T-helper 9 cell (primary cell): ENCODE measurements at regions not wholly inside any gene's neighbourhood (a gene's known extent, or its start where the extent isn't known, plus 50 kb on each side); places are given as distances from the start of the nearest gene placed in this dataset.

ENCODE experiments used
- DNase-seq: peaks from one replicate; pipeline ENCODE4 v3.0.0-alpha.2; 2020

DNA sequence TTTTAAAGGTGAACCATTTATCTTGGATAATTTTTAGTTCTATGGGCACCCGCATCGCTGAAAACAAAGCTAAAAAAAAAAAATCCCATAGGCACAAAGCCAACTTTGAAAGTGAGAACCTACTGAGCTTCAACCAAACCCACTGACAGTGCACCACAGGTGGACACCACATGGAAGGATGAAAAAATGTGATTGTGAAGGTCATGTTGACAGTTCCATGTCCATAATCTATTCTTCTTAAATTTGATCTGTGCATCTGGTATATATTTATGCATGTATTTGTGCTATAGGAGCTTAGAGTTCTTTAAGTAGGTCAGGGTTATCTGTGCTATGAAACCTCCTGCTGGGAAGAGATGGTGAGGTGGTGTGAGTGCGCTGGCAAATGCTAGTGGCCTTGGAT, 374.3 kb downstream of the SPRY1 start:
- no peak for DNase-seq

- DNase-seq, result no peak
Observed at GRCh38 chr4:123776267-123776666, 379.7 kb downstream of the SPRY1 start.

- no peak for DNase-seq
Observed at GRCh38 chr4:123777373-123777772, 380.8 kb downstream of the SPRY1 start.

GRCh38 chr4:123783151-123783790, 386.7 kb downstream of the SPRY1 start:
- DNase-seq, result no peak

DNA sequence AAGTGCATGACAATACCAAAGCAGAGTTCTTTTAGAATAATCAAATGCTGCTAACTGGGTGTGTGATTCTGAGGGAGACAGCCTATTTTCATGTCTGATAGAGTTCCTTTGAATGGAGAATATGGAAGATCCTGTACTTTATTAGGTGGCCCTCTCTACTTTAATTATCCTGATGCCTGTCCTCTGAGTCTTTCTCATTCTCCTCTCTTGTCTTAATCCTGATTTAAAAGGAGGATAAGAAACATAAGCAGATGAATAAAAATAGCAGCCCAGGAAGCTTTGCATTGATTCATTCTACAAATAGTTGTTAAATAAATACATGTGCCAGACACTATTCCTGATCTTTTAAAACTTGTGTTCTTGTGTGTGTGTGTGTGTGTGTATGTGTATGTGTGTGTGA, 387.3 kb downstream of the SPRY1 start:
- no peak for DNase-seq

- DNase-seq, result no peak
Observed at GRCh38 chr4:123784626-123785025, 388.0 kb downstream of the SPRY1 start.

- no peak for DNase-seq
Observed at GRCh38 chr4:123785538-123785937, 388.9 kb downstream of the SPRY1 start.

DNA sequence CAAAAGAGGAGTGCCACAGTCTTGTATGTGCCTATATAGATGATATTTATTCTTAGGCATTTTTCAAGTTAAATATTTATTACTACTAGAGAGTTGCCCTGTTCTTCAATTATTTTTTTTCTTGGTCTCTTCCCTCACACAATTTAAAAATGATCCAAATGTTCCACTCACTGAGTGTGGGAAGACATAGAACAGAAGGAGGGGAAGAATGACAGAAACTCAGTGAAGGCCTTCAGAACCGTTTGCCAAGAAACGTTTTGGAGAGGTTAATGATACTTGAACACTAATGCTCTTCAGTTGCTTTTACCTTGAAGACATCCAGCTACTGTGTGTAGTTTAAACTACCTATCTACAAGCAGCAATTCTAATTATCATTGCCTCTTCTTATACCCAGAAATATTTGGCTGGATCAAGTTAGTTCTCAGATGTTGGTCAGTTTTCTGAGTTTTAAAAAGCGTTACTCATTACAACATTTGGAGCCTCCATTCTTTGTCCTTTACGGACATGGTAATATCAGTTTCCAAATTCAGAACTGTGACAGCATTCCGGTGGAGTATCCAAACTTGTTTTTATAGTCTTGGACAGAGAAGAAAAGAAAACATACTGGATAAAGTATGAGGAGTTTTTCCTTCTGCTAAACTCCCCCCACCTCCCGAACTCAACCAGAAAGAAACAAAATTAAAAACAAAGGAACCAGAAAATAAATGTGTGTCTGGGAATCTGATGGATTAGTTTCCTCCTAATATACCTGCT, 389.7 kb downstream of the SPRY1 start:
- DNase-seq, result no peak

GRCh38 chr4:123786920-123787319, 390.3 kb downstream of the SPRY1 start:
- no peak for DNase-seq

- DNase-seq, result no peak
Observed at GRCh38 chr4:123787512-123788080, 391.0 kb downstream of the SPRY1 start.

DNA sequence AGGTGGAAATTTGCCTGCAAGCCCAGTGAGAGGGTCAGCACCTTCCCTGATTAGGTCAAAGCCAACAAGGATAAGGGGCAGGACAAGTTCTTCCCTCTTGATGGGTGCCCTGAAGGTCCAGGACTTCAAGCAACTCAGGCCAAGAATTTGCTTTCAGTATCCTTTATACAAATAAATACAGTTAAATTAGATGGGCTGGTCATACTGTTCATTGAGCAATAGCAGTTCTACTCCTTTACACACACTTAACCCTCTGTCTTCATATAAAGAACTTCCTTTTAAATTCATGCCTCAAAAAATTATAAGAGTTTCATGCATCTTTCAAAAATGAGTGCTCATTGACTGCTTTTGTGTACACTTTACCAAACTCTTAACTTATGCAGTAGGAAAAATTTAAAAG, 392.0 kb downstream of the SPRY1 start:
- no peak for DNase-seq

GRCh38 chr4:123790681-123791080, 394.1 kb downstream of the SPRY1 start:
- DNase-seq, result no peak

- no peak for DNase-seq
Observed at GRCh38 chr4:123802082-123802645, 405.6 kb downstream of the SPRY1 start.

- no peak for DNase-seq
Observed at GRCh38 chr4:123802933-123803332, 406.3 kb downstream of the SPRY1 start.

- no peak for DNase-seq
Observed at GRCh38 chr4:123804196-123804721, 407.7 kb downstream of the SPRY1 start.

DNA sequence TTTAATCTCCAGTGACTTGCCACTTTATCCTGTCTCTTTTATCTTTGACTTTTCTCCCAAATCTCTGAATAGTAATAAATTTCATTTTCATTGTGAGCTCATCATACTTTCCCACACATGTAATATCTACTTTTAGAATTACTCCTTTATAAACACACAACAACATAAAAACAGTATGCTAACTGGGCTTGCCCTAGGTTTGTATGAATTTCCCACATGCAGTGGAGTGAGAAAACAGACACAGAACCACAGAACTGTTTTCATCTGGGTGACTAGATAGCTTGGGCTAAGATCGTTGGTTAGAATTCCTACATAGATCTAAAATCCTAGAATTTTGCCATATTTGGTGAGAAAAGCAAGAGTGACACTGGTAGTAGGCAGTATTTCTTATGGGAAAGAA, 409.5 kb downstream of the SPRY1 start:
- DNase-seq, result no peak

DNA sequence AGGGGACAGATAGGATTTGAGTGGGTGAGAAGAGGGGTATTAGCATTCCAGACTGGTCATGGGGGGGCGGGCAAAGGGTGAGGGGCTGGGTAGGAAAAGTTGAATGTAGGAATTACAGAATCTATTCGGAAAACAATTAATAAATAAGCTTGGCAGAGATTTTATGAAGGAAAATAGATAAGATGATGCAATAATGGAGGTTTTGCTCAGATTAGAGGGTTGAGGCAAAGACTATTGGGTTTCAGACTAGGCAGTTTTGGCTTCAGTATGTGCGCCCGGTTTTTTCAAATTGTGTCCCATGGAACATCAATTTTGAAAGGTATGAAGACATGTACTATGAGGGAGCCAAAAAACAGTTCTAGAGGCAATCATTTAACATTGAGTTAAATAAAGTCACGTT, 410.6 kb downstream of the SPRY1 start:
- DNase-seq, result no peak

GRCh38 chr4:123807866-123808265, 411.3 kb downstream of the SPRY1 start:
- no peak for DNase-seq

DNA sequence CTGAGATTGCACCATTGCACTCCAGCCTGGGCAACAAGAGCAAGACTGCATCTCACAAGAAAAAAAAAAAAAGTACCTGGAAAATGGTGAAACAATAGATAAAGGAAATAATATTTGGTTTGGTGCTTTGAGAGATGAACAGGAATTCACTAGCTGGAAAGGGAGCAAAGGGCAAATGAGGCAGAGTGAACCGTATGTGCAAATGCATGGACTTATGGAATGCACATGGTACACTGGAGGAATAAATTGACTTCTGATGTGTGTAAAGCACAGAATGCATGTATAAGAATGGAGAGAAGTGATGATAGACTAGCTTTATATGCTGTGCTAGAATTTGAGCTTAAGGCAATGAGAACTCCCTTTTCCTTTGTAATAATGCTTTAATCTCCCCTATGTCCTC, 413.3 kb downstream of the SPRY1 start:
- no peak for DNase-seq

DNA sequence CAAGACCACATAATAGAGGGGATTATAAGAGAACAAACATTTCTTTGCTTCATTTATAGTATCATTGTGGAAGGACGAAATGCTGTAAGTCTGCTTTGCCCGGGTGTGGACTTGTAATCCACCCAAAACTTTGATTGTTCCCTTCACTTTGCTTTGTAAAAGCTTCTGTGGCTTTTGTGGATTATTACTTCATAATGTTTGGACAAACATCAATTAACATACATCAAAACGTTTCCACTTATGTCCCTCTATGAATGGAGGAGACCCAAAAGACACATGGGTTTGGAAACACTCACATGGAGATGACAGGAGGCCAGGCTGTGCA, 415.4 kb downstream of the SPRY1 start:
- no peak for DNase-seq

GRCh38 chr4:123813901-123814300, 417.3 kb downstream of the SPRY1 start:
- no peak for DNase-seq

DNA sequence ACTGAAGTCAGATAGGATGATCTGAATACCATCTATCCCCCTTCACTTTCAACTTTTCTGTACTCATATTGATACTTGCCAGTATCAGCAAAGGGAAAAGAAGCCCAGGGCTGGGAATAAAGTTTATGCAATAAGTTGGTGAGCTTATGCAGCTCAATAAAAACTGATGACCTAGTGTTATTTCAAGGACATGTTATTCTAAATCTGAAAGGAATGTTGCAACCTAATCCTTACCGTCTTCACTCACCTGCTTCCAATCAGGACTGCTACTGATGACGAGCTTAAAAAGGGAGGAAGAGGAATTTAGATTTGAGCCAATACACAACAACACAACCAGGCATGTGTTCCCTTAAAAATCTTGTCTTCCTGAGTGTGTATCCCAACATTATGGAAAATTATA, 419.9 kb downstream of the SPRY1 start:
- DNase-seq, result no peak

- DNase-seq, result no peak
Observed at GRCh38 chr4:123817025-123817688, 420.6 kb downstream of the SPRY1 start.
